HEK293 (cell line): ENCODE measurements at regions not wholly inside any gene's neighbourhood (a gene's known extent, or its start where the extent isn't known, plus 50 kb on each side); places are given as distances from the start of the nearest gene placed in this dataset.

Experiments
- CTCF ChIA-PET: fragments of 350-600 bp; formaldehyde crosslinking; extraction: SDS; loops from one replicate; lab custom pipeline; 2021; ENCODE audit warnings: antibody characterized with exemption; lab: Yijun Ruan, JAX
- POLR2A ChIA-PET: fragments of 300-600 bp; formaldehyde crosslinking; extraction: SDS; loops from one replicate; lab custom pipeline; 2020; ENCODE audit warnings: antibody characterized with exemption, inconsistent platforms; lab: Yijun Ruan, JAX
- H3K27ac ChIP-seq: fragments of 200-500 bp; sonication (Bioruptor generic); 2 replicates; pipeline ENCODE4 v1.5.1; 2014; ENCODE audit warnings: low read depth, low read length, control low read depth, inconsistent platforms; ENCODE audit errors: extremely low read depth
- H3K36me3 ChIP-seq, 2 experiments: fragments of 200-500 bp in 1 of 2; sonication (Bioruptor generic) in 1 of 2; 1 replicate in 1 of 2; 2 replicates in 1 of 2; pipeline ENCODE4 v1.5.1; 2014 to 2017; ENCODE audit warnings: inconsistent platforms in 2 of 2, low read length in 2 of 2; ENCODE audit not compliant: control insufficient read depth in 2 of 2, insufficient read depth in 1 of 2
- H3K4me1 ChIP-seq: fragments of 200-500 bp; sonication (Bioruptor generic); 2 replicates; pipeline ENCODE4 v1.5.1; 2014; ENCODE audit warnings: mild to moderate bottlenecking, low read length, inconsistent platforms; ENCODE audit not compliant: control insufficient read depth, insufficient read depth
- H3K4me3 ChIP-seq: 2 replicates; pipeline ENCODE4 v1.5.1; 2011; ENCODE audit warnings: low read depth, mild to moderate bottlenecking, control low read depth, low read length, moderate library complexity
- H3K9me3 ChIP-seq: fragments of 200-500 bp; sonication (Bioruptor generic); 2 replicates; pipeline ENCODE4 v1.5.1; 2014; ENCODE audit warnings: low read depth, low read length, inconsistent platforms; ENCODE audit not compliant: control insufficient read depth, insufficient read depth
- CTCF ChIP-seq: fragments of 450-650 bp; formaldehyde crosslinking; IDR thresholded peaks from 2 replicates; pipeline ENCODE4 v1.5.1; 2016; ENCODE audit warnings: missing biosample characterization, missing genetic modification characterization
- EGR2 ChIP-seq: fragments of 450-650 bp; formaldehyde crosslinking; IDR thresholded peaks from 2 replicates; pipeline ENCODE4 v1.5.1; 2016; ENCODE audit warnings: low read depth, missing biosample characterization, missing genetic modification characterization
- KLF16 ChIP-seq: fragments of 450-650 bp; formaldehyde crosslinking; IDR thresholded peaks from 2 replicates; pipeline ENCODE4 v1.5.1; 2017; ENCODE audit warnings: missing biosample characterization, missing genetic modification characterization
- KLF8 ChIP-seq: fragments of 450-650 bp; formaldehyde crosslinking; IDR thresholded peaks from 2 replicates; pipeline ENCODE4 v1.5.1; 2016; ENCODE audit warnings: missing biosample characterization, missing genetic modification characterization
- PRDM2 ChIP-seq: fragments of 450-650 bp; formaldehyde crosslinking; IDR thresholded peaks from 2 replicates; pipeline ENCODE4 v1.5.1; 2016; ENCODE audit warnings: missing biosample characterization, missing genetic modification characterization, borderline replicate concordance
- TRIM28 ChIP-seq: IDR thresholded peaks from 2 replicates; pipeline ENCODE4 v1.6.1; 2011; ENCODE audit warnings: low read length, control low read depth, borderline replicate concordance
- ZEB2 ChIP-seq: fragments of 450-650 bp; formaldehyde crosslinking; IDR thresholded peaks from 2 replicates; pipeline ENCODE4 v1.5.1; 2016; ENCODE audit warnings: missing biosample characterization, missing genetic modification characterization
- ZNF133 ChIP-seq: fragments of 450-650 bp; formaldehyde crosslinking; IDR thresholded peaks from 2 replicates; pipeline ENCODE4 v1.5.1; 2016; ENCODE audit warnings: missing biosample characterization, missing genetic modification characterization
- ZNF148 ChIP-seq: fragments of 450-650 bp; formaldehyde crosslinking; IDR thresholded peaks from 2 replicates; pipeline ENCODE4 v1.5.0; 2017; ENCODE audit warnings: missing biosample characterization, missing genetic modification characterization, borderline replicate concordance
- ZNF214 ChIP-seq: fragments of 450-650 bp; formaldehyde crosslinking; IDR thresholded peaks from 2 replicates; pipeline ENCODE4 v1.5.1; 2017; ENCODE audit warnings: missing biosample characterization, mild to moderate bottlenecking, missing genetic modification characterization, borderline replicate concordance
- ZNF341 ChIP-seq: fragments of 450-650 bp; formaldehyde crosslinking; IDR thresholded peaks from 2 replicates; pipeline ENCODE4; 2016; ENCODE audit warnings: low read depth, missing biosample characterization, missing genetic modification characterization
- ZNF391 ChIP-seq: fragments of 450-650 bp; formaldehyde crosslinking; IDR thresholded peaks from 2 replicates; pipeline ENCODE4 v1.5.1; 2016; ENCODE audit warnings: low read depth, missing biosample characterization, missing genetic modification characterization, borderline replicate concordance
- ZNF426 ChIP-seq: fragments of 450-650 bp; formaldehyde crosslinking; IDR thresholded peaks from 2 replicates; pipeline ENCODE4 v1.5.1; 2017; ENCODE audit warnings: missing biosample characterization, missing genetic modification characterization, mild to moderate bottlenecking, inconsistent platforms, moderate library complexity
- ZNF521 ChIP-seq: fragments of 450-650 bp; formaldehyde crosslinking; IDR thresholded peaks from 2 replicates; pipeline ENCODE4 v1.5.1; 2017; ENCODE audit warnings: missing biosample characterization, mild to moderate bottlenecking, missing genetic modification characterization
- ZNF548 ChIP-seq: fragments of 450-650 bp; formaldehyde crosslinking; IDR thresholded peaks from 2 replicates; pipeline ENCODE4 v1.5.1; 2016; ENCODE audit warnings: missing biosample characterization, missing genetic modification characterization
- ZNF623 ChIP-seq: fragments of 450-650 bp; formaldehyde crosslinking; IDR thresholded peaks from 2 replicates; pipeline ENCODE4 v1.5.1; 2016; ENCODE audit warnings: missing biosample characterization, missing genetic modification characterization
- ZNF664 ChIP-seq: fragments of 450-650 bp; formaldehyde crosslinking; IDR thresholded peaks from 2 replicates; pipeline ENCODE4 v1.5.1; 2016; ENCODE audit warnings: missing biosample characterization, missing genetic modification characterization
- TF ChIP-seq, protein P1 (sequence below): fragments of 450-650 bp; formaldehyde crosslinking; IDR thresholded peaks from 2 replicates; pipeline ENCODE4 v1.5.1; 2016; ENCODE audit warnings: missing biosample characterization, missing genetic modification characterization

DNA sequence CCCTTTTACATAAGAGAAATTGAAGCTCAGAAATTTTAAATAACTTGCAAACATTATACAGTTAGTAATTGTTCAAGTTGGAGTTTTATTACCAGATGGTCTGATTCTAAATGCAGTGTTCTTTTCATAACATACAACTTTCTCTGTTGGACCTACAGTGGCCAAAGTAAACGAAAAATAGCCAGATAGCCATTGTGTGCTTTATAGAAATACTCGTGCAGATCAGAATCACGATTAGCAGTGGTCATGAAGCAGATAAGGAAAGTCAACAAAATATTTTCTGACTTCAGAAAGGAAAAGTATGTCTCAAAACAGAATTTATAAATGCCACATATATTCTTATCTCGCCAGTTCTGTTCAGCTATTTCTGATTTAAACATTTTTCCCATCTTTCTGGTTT is 436.9 kb downstream of the CNTN6 start:
- H3K4me3 ChIP-seq: no peak overlapping the region
- no peaks in the 10 kb centered on the region for H3K36me3 ChIP-seq
- ChIA-PET CTCF (interaction anchor here (0.6 kb wide), 1 partner anchor 195 kb away, joined by 3 read pairs; no protein-coding TSS in a partner anchor), POLR2A (no interaction called here)
- TF ChIP-seq ZNF133 (no peak), ZEB2 (tag by site-specific recombination) (no peak)
- H3K4me1 ChIP-seq: no peaks in the 10 kb centered on the region
- no peak overlapping the region for H3K27ac ChIP-seq
- H3K9me3 ChIP-seq: no peaks in the 10 kb centered on the region

- H3K4me3 ChIP-seq: no peak overlapping the region
- H3K9me3 ChIP-seq: no peaks in the 10 kb centered on the region
- CTCF ChIA-PET: no interaction called here
- H3K4me1 ChIP-seq: no peaks in the 10 kb centered on the region
- no peak overlapping the region for H3K27ac ChIP-seq
- no peaks in the 10 kb centered on the region for H3K36me3 ChIP-seq
- POLR2A ChIA-PET: no interaction called here
- no peak for TF ChIP-seq KLF8
Measured at GRCh38 chr3:1531981-1532380, 439.2 kb downstream of the CNTN6 start.

GRCh38 chr3:1532935-1533606 is 440.2 kb downstream of the CNTN6 start:
- Histone ChIP-seq H3K36me3 (no peaks in the 10 kb centered on the region), H3K9me3 (no peaks in the 10 kb centered on the region), H3K27ac (no peak overlapping the region), H3K4me3 (no peak overlapping the region), H3K4me1 (no peaks in the 10 kb centered on the region)
- ChIA-PET CTCF (interaction anchor here (0.6 kb wide), 1 partner anchor 997 kb away, joined by 3 read pairs; no protein-coding TSS in a partner anchor), POLR2A (no interaction called here)
- TF ChIP-seq EGR2 (no peak), ZNF214 (no peak), ZNF426 (tag by site-specific recombination) (no peak), ZNF341 (no peak), KLF8 (no peak), ZNF148 (tag by site-specific recombination) (no peak), KLF16 (tag by site-specific recombination) (no peak), PRDM2 (tag by site-specific recombination) (no peak), ZNF521 (tag by site-specific recombination) (no peak), ZNF391 (tag by site-specific recombination) (no peak), TRIM28 (no peak), ZNF623 (tag by site-specific recombination) (no peak), CTCF (tag by site-specific recombination) (no peak), ZNF664 (no peak), ZNF548 (no peak)
- TF ChIP-seq, protein P1, sequence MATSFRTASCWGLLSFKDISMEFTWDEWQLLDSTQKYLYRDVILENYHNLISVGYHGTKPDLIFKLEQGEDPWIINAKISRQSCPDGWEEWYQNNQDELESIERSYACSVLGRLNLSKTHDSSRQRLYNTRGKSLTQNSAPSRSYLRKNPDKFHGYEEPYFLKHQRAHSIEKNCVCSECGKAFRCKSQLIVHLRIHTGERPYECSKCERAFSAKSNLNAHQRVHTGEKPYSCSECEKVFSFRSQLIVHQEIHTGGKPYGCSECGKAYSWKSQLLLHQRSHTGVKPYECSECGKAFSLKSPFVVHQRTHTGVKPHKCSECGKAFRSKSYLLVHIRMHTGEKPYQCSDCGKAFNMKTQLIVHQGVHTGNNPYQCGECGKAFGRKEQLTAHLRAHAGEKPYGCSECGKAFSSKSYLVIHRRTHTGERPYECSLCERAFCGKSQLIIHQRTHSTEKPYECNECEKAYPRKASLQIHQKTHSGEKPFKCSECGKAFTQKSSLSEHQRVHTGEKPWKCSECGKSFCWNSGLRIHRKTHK: no peak
